ENCODE measurements at regions not wholly inside any gene's neighbourhood (a gene's known extent, or its start where the extent isn't known, plus 50 kb on each side); places are given as distances from the start of the nearest gene placed in this dataset.
A peak's percentile ranks its signal among the peaks of the same experiment; 100 is the strongest.

DNA sequence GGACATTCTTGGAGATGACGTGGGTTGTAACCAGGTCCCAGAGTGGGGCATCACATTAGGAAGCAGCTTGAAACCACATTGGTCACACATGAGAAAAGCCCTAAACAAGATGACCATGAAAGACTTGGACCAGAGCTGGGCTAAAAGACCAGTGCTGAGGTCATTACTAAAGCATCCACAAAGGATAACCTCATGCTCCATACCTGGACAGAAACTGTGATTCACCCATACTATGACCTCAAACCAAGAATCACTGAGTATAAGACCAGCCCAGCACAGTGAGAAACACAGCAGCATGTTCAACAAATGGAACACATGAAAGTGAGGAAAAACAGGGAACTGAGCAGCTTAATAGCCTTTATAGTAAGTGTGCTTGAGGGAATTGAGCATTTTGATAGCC, 635.5 kb upstream of the NETO1 start:
- no peak for DNase-seq (ENCODE audit: low read depth)
- TF ChIP-seq, protein P1, sequence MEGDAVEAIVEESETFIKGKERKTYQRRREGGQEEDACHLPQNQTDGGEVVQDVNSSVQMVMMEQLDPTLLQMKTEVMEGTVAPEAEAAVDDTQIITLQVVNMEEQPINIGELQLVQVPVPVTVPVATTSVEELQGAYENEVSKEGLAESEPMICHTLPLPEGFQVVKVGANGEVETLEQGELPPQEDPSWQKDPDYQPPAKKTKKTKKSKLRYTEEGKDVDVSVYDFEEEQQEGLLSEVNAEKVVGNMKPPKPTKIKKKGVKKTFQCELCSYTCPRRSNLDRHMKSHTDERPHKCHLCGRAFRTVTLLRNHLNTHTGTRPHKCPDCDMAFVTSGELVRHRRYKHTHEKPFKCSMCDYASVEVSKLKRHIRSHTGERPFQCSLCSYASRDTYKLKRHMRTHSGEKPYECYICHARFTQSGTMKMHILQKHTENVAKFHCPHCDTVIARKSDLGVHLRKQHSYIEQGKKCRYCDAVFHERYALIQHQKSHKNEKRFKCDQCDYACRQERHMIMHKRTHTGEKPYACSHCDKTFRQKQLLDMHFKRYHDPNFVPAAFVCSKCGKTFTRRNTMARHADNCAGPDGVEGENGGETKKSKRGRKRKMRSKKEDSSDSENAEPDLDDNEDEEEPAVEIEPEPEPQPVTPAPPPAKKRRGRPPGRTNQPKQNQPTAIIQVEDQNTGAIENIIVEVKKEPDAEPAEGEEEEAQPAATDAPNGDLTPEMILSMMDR (IDR thresholded peaks at IDR 0.05; ENCODE audit: control insufficient read depth, insufficient read depth, low read depth, low read length, missing control alignments) = no peak

DNA sequence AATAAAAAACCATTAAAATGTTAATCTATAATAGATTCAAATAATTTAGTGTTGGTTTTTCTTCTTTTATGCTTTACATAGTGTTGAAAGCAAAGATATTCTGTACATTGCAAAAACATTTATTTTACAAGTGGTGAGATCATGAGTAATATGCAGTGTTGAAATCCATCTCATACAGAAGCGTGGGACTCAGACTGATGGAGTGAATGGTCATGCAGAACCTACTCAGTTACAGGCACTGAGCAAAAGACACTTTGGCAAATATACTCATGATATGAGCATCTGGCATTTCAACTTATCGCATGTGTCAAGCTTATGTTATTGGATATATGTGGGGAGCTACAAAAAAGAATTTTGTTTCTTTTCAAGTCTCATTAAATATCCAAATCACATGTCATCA, 620.2 kb upstream of the NETO1 start:
- TF ChIP-seq, protein P1 (IDR thresholded peaks at IDR 0.05; ENCODE audit: control insufficient read depth, insufficient read depth, low read depth, low read length, missing control alignments) = no peak
- DNase-seq (ENCODE audit: low read depth) = peak; percentile 28
- H3K4me3 ChIP-seq (ENCODE audit: control insufficient read depth, low read depth, low read length) = no peak overlapping the region

More for the DNA sequence above, 635.5 kb upstream of the NETO1 start:
- no peak overlapping the region for H3K4me3 ChIP-seq (ENCODE audit: control insufficient read depth, low read depth, low read length)

DNA sequence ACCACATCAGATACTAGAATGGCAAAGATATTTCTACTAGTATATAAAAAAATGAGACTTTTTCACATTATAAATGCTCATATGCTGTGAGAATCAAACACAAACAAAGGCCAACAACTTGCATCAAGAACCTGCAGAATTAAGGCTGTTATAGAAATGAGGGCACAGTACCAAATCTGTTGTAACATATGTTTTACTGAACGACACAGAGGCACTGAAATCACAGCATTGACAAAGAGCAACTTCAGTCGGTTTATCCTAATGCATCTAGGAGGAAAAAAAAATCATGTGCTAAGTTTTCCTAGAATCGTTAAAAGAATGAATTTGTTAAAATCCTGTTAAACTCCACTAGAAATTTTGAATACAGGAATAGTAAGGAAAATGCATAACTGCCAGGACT, 617.4 kb upstream of the NETO1 start:
- TF ChIP-seq, protein P1 (IDR thresholded peaks at IDR 0.05; ENCODE audit: control insufficient read depth, insufficient read depth, low read depth, low read length, missing control alignments) = no peak
- DNase-seq (ENCODE audit: low read depth) = no peak
- no peak overlapping the region for H3K4me3 ChIP-seq (ENCODE audit: control insufficient read depth, low read depth, low read length)

DNA sequence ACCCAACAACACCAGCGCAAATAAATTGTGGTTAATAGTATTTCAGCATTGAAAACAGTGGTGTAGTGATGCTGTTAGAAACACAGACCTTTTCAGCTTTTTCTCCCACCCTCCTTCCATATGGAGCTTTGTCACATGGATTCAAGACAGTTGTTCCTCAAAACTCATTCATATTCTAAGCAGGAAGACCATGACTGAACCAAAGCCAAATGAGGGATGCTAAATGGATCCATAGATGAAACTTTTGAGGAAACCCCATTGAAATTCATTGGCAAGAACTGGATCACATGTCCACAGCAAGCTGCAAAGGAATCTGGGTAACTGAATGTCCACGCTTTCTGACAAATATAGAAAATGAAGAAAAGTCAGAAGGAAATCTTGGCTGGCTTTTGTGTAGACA, 615.1 kb upstream of the NETO1 start:
- H3K4me3 ChIP-seq (ENCODE audit: control insufficient read depth, low read depth, low read length) = no peak overlapping the region
- TF ChIP-seq, protein P1 (IDR thresholded peaks at IDR 0.05; ENCODE audit: control insufficient read depth, insufficient read depth, low read depth, low read length, missing control alignments) = no peak
- no peak for DNase-seq (ENCODE audit: low read depth)

DNA sequence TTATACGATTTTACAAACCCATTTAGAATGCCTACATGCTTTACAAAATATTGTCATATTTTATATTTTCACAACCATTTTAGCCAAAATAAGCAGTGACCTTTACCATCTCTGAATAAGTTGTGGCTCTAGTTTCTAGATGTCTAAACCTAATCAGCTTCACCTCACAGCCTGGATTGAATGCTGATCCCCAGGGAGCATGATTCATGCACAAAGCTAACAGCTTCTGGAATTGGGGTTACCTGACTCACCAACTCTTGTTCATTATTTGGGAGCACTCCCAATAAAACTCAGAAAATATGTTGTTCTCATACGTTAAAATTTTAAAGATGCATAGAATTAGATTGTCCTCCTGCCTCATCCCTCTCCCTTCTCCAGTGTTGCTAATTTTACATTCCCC, 611.7 kb upstream of the NETO1 start:
- no peak for DNase-seq (ENCODE audit: low read depth)
- TF ChIP-seq, protein P1 (IDR thresholded peaks at IDR 0.05; ENCODE audit: control insufficient read depth, insufficient read depth, low read depth, low read length, missing control alignments) = no peak

DNA sequence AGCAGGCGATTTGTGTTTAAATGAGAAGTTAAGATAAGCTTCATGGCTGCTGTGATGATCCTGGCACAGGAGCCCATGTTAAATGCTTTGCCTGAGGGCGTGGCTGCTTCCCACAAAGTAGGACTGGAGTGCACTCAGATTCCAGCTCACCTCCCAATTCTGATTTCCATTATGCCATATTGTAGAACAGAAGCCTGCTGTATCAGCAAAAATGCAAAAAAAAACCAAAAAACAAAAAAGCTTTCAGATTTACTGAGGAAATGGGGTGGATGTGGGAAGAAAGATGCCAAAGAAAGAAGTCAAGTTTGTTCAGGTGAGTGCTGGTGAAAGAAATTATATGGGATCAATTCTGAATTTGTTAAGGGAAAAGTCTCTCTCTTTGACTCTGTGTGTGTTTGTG, 610.4 kb upstream of the NETO1 start:
- DNase-seq (ENCODE audit: low read depth) = no peak
- TF ChIP-seq, protein P1 (IDR thresholded peaks at IDR 0.05; ENCODE audit: control insufficient read depth, insufficient read depth, low read depth, low read length, missing control alignments) = no peak

More for the DNA sequence above, 611.7 kb upstream of the NETO1 start:
- no peak overlapping the region for H3K4me3 ChIP-seq (ENCODE audit: control insufficient read depth, low read depth, low read length)

DNA sequence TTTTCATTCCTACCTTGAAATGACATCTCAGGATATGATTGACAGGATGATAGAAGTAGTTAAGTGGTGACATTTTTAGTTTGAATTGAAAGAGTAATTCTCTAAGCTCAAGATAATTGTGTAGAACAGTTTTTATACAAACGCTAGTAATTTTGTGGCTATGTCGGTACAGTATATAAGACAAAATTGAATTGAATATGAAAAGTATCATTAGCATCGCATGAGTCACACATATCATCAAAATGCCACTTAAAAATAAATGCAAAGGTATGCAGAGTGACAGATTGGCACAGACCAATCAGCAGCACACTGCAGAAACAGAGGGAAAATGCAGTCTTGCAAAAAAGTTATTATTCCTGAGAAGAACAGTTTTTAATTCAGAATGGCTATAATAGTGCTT, 608.2 kb upstream of the NETO1 start:
- H3K4me3 ChIP-seq (ENCODE audit: control insufficient read depth, low read depth, low read length) = no peak overlapping the region
- DNase-seq (ENCODE audit: low read depth) = no peak
- TF ChIP-seq, protein P1 (IDR thresholded peaks at IDR 0.05; ENCODE audit: control insufficient read depth, insufficient read depth, low read depth, low read length, missing control alignments) = no peak

More for the DNA sequence above, 610.4 kb upstream of the NETO1 start:
- no peak overlapping the region for H3K4me3 ChIP-seq (ENCODE audit: control insufficient read depth, low read depth, low read length)

Data from AG09309 (cell line).